ENCODE measurements at regions not wholly inside any gene's neighbourhood (a gene's known extent, or its start where the extent isn't known, plus 50 kb on each side); places are given as distances from the start of the nearest gene placed in this dataset.

DNA sequence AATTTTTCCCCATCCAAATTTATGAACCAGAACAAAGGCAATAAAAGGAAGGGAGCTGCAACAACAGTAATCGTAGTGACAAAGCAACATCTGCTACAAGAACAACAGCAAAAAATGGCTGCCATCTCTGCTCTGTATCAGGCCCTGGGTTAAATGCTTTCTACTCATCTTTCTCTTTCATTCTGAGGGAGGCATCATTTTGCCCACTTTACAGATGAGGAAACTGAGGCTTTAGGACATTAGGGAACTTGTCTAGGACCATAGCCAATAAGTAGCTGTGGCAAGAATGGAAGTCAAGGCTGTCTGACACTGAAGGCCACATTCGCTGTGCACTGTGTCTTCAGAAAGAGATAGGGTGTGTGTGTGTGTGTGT lies 192.4 kb upstream of the NUDT4 start:
- TF ChIP-seq, protein P1, sequence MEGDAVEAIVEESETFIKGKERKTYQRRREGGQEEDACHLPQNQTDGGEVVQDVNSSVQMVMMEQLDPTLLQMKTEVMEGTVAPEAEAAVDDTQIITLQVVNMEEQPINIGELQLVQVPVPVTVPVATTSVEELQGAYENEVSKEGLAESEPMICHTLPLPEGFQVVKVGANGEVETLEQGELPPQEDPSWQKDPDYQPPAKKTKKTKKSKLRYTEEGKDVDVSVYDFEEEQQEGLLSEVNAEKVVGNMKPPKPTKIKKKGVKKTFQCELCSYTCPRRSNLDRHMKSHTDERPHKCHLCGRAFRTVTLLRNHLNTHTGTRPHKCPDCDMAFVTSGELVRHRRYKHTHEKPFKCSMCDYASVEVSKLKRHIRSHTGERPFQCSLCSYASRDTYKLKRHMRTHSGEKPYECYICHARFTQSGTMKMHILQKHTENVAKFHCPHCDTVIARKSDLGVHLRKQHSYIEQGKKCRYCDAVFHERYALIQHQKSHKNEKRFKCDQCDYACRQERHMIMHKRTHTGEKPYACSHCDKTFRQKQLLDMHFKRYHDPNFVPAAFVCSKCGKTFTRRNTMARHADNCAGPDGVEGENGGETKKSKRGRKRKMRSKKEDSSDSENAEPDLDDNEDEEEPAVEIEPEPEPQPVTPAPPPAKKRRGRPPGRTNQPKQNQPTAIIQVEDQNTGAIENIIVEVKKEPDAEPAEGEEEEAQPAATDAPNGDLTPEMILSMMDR (conservative IDR thresholded peaks at IDR 0.05; ENCODE audit: low read depth, low read length), result no peak
- no peak for TF ChIP-seq EZH2 (IDR thresholded peaks at IDR 0.05; ENCODE audit: borderline replicate concordance, low read depth, low read length, poor library complexity, severe bottlenecking)
